Esophagus muscularis mucosa (tissue), 4 donors: ENCODE measurements at regions not wholly inside any gene's neighbourhood (a gene's known extent, or its start where the extent isn't known, plus 50 kb on each side); places are given as distances from the start of the nearest gene placed in this dataset.

Source experiments
- DNase-seq: peaks from one replicate; pipeline ENCODE4 v3.0.0-alpha.2; 2017; ENCODE audit errors: extremely low spot score
- H3K27ac ChIP-seq, 4 donors: fragments of 200-600 bp; sonication (generic); replicated peaks in 1 of 4; 1 replicate in 3 of 4; 2 replicates in 1 of 4; pipeline ENCODE4 v1.5.1; 2016 to 2019; ENCODE audit warnings: mild to moderate bottlenecking in 1 of 4
- H3K27me3 ChIP-seq, 4 donors: fragments of 200-600 bp; sonication (generic); one replicate each; pipeline versions ENCODE4 v1.5.1 to v1.6.0; 2016 to 2019
- H3K36me3 ChIP-seq, 4 donors: fragments of 200-600 bp; sonication (generic); one replicate each; pipeline ENCODE4 v1.5.1; 2016 to 2019
- H3K4me1 ChIP-seq, 4 donors: fragments of 200-600 bp; sonication (generic); one replicate each; pipeline ENCODE4 v1.5.1; 2016 to 2019
- H3K4me3 ChIP-seq, 4 donors: fragments of 200-600 bp; sonication (generic); 1 replicate in 2 of 4; 2 replicates in 2 of 4; pipeline ENCODE4 v1.5.1; 2016 to 2019; ENCODE audit warnings: mild to moderate bottlenecking in 4 of 4, moderate library complexity in 1 of 4
- H3K9me3 ChIP-seq, 4 donors: fragments of 200-600 bp; sonication (generic); 1 replicate in 3 of 4; 2 replicates in 1 of 4; pipeline ENCODE4 v1.5.1; 2016 to 2019
- EP300 ChIP-seq: sonication (generic); formaldehyde crosslinking; IDR thresholded peaks from one replicate; pipeline ENCODE4 v1.6.1; 2017; ENCODE audit warnings: antibody characterized with exemption
- POLR2A ChIP-seq: fragments of 450-650 bp; IDR thresholded peaks from one replicate; pipeline ENCODE4 v1.6.1; 2017; ENCODE audit warnings: antibody characterized with exemption, moderate library complexity, mild to moderate bottlenecking, low read depth
- POLR2AphosphoS5 ChIP-seq, 2 donors: sonication (generic); formaldehyde crosslinking; IDR thresholded peaks; one replicate each; pipeline ENCODE4 v1.6.1; 2017; ENCODE audit warnings: antibody characterized with exemption in 2 of 2
- WGBS: methylation state at CpG from one replicate; pipeline ENCODE4 v1.1.5; 2018; 5-methylcytosine and 5-hydroxymethylcytosine counted together
- intact Hi-C: fragments of 100-400 bp; cut with DNase I; formaldehyde crosslinking; loops from one replicate; pipeline ENCODE4 v1.15.1; 2023
- TF ChIP-seq, protein P1 (sequence below), 3 experiments: fragments of 200-600 bp in 2 of 3; fragments of 450-650 bp in 1 of 3; sonication (generic) in 2 of 3; IDR thresholded peaks; one replicate each; pipeline ENCODE4 v1.5.1; 2017 to 2019; ENCODE audit warnings: antibody characterized with exemption in 3 of 3, mild to moderate bottlenecking in 2 of 3, moderate library complexity in 1 of 3

GRCh38 chr2:163465440-163465839 lies 270.4 kb downstream of the FIGN start:
- no peak overlapping the region for H3K27ac ChIP-seq
- H3K36me3 ChIP-seq = no peaks in the 10 kb centered on the region
- TF ChIP-seq POLR2A (no peak), POLR2AphosphoS5 (IDR thresholded peaks at IDR 0.05) (no peak), EP300 (no peak)
- TF ChIP-seq, protein P1, sequence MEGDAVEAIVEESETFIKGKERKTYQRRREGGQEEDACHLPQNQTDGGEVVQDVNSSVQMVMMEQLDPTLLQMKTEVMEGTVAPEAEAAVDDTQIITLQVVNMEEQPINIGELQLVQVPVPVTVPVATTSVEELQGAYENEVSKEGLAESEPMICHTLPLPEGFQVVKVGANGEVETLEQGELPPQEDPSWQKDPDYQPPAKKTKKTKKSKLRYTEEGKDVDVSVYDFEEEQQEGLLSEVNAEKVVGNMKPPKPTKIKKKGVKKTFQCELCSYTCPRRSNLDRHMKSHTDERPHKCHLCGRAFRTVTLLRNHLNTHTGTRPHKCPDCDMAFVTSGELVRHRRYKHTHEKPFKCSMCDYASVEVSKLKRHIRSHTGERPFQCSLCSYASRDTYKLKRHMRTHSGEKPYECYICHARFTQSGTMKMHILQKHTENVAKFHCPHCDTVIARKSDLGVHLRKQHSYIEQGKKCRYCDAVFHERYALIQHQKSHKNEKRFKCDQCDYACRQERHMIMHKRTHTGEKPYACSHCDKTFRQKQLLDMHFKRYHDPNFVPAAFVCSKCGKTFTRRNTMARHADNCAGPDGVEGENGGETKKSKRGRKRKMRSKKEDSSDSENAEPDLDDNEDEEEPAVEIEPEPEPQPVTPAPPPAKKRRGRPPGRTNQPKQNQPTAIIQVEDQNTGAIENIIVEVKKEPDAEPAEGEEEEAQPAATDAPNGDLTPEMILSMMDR (IDR thresholded peaks at IDR 0.05) = no peak
- H3K4me1 ChIP-seq = peaks cover 5 to 10% (median 6%) of the 10 kb centered on the region in 4 donors
- no peaks in the 10 kb centered on the region for H3K9me3 ChIP-seq
- DNase-seq = no peak
- 17% methylated on average over 2 of the region's 2 CpGs for WGBS
- no peaks in the 10 kb centered on the region for H3K27me3 ChIP-seq
- H3K4me3 ChIP-seq = no peak overlapping the region
- intact Hi-C loops = no loop called here

- WGBS = 82% methylated on average over 3 of the region's 3 CpGs
- intact Hi-C loops = no loop called here
Observed at GRCh38 chr2:163463411-163463810, 272.4 kb downstream of the FIGN start.

DNA sequence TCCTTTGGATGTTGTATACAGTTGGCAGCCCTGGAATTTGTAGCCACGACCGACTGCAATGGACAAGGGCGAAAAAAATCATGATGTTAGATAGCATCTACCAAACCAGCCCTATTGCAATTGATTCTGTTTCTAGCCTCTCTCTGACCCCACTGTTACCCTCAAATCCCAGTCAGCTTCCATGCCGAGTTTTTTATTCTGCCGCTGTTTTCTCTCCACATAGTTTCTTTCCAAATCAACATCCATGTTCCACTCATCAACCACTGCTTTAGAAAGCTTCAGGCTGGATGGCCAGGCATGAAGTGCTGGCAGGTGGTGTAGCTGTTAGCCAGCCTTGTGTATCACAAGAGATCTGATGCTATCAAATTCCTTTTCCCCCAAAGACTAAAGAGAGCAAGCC lies 272.8 kb downstream of the FIGN start:
- no peak overlapping the region for H3K27ac ChIP-seq
- H3K4me3 ChIP-seq = no peak overlapping the region
- intact Hi-C loops = no loop called here
- H3K4me1 ChIP-seq = peaks cover 5 to 7% (median 6%) of the 10 kb centered on the region in 4 donors
- no peaks in the 10 kb centered on the region for H3K9me3 ChIP-seq
- TF ChIP-seq POLR2AphosphoS5 (IDR thresholded peaks at IDR 0.05) (no peak), EP300 (no peak), POLR2A (no peak)
- TF ChIP-seq, protein P1 (IDR thresholded peaks at IDR 0.05) = no peak
- WGBS = 92% methylated on average over 5 of the region's 5 CpGs
- H3K27me3 ChIP-seq = no peaks in the 10 kb centered on the region
- DNase-seq = no peak
- H3K36me3 ChIP-seq = no peaks in the 10 kb centered on the region

More at GRCh38 chr2:163463411-163463810, 272.4 kb downstream of the FIGN start:
- Histone ChIP-seq H3K36me3 (no peaks in the 10 kb centered on the region), H3K9me3 (no peaks in the 10 kb centered on the region), H3K27me3 (no peaks in the 10 kb centered on the region), H3K27ac (no peak overlapping the region), H3K4me1 (peaks cover 5 to 7% (median 6%) of the 10 kb centered on the region in 4 donors), H3K4me3 (no peak overlapping the region)
- no peak for DNase-seq
- TF ChIP-seq POLR2AphosphoS5 (IDR thresholded peaks at IDR 0.05) (no peak), EP300 (no peak), POLR2A (no peak)
- TF ChIP-seq, protein P1 (IDR thresholded peaks at IDR 0.05) = no peak

DNA sequence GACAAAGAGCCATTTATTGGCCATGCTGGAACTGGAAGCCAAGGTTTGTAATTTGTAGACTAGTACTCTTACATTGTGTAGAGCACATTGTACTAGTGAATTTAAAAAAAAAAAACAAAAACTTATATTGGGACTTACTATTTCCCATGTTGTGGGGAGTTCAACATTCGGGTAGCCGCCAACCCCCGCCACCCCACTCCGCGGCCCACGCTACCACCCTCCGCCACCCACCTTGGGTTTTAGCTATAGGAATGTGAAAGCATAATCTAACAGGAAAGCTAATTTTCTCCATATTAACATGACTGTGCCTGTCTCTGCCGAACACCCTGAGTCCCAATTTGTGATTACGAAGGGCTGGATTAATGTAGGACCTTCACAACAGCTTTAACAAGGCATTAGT lies 275.8 kb downstream of the FIGN start:
- no peaks in the 10 kb centered on the region for H3K4me1 ChIP-seq
- no peaks in the 10 kb centered on the region for H3K9me3 ChIP-seq
- H3K36me3 ChIP-seq = no peaks in the 10 kb centered on the region
- no peak overlapping the region for H3K27ac ChIP-seq
- no peak for TF ChIP-seq EP300
- TF ChIP-seq POLR2A = no peak
- TF ChIP-seq, protein P1 (IDR thresholded peaks at IDR 0.05) = no peak
- TF ChIP-seq POLR2AphosphoS5 (IDR thresholded peaks at IDR 0.05) = no peak
- H3K27me3 ChIP-seq = no peaks in the 10 kb centered on the region
- intact Hi-C loops = no loop called here
- DNase-seq = no peak
- H3K4me3 ChIP-seq = no peak overlapping the region
- WGBS = 98% methylated on average over 9 of the region's 9 CpGs

- no peaks in the 10 kb centered on the region for H3K4me1 ChIP-seq
- H3K9me3 ChIP-seq = no peaks in the 10 kb centered on the region
- H3K27me3 ChIP-seq = no peaks in the 10 kb centered on the region
- 92% methylated on average over 3 of the region's 3 CpGs for WGBS
- intact Hi-C loops = no loop called here
- no peak for DNase-seq
- no peaks in the 10 kb centered on the region for H3K36me3 ChIP-seq
- H3K27ac ChIP-seq = no peak overlapping the region
- TF ChIP-seq EP300 (no peak), POLR2AphosphoS5 (IDR thresholded peaks at IDR 0.05) (no peak), POLR2A (no peak)
- TF ChIP-seq, protein P1 (IDR thresholded peaks at IDR 0.05) = no peak
- no peak overlapping the region for H3K4me3 ChIP-seq
Observed at GRCh38 chr2:163456953-163457743, 278.7 kb downstream of the FIGN start.
